Cardiac muscle cell (in vitro differentiated cells and primary cell): ENCODE measurements at regions not wholly inside any gene's neighbourhood (a gene's known extent, or its start where the extent isn't known, plus 50 kb on each side); places are given as distances from the start of the nearest gene placed in this dataset.

Experiments
- DNase-seq, 2 donors: peaks; one replicate each; pipeline versions ENCODE4 v3.0.0 to v3.0.0-alpha.2; 2010 to 2017; ENCODE audit warnings: low read depth in 1 of 2, low spot score in 1 of 2
- H3K27ac ChIP-seq: fragments of 200-600 bp; sonication (generic); 2 replicates; pipeline ENCODE4 v1.5.1; 2016
- H3K27me3 ChIP-seq: fragments of 200-600 bp; sonication (generic); 2 replicates; pipeline ENCODE4 v1.6.0; 2016; ENCODE audit warnings: control low read depth
- H3K36me3 ChIP-seq: fragments of 200-600 bp; sonication (generic); 2 replicates; pipeline ENCODE4 v1.5.1; 2016; ENCODE audit warnings: control low read depth
- H3K4me1 ChIP-seq: fragments of 200-600 bp; sonication (generic); 2 replicates; pipeline ENCODE4 v1.8.1; 2017; ENCODE audit warnings: low read depth, mild to moderate bottlenecking, mixed run types
- H3K4me3 ChIP-seq: fragments of 200-600 bp; sonication (generic); 2 replicates; pipeline ENCODE4 v1.5.1; 2016; ENCODE audit warnings: mild to moderate bottlenecking
- H3K9me3 ChIP-seq: fragments of 200-600 bp; sonication (generic); 2 replicates; pipeline ENCODE4 v1.5.1; 2017; ENCODE audit warnings: low read depth, mild to moderate bottlenecking, control low read depth
- CTCF ChIP-seq: IDR thresholded peaks from 2 replicates; pipeline ENCODE4 v1.5.1; 2012; ENCODE audit warnings: low read depth, mild to moderate bottlenecking, low read length

DNA sequence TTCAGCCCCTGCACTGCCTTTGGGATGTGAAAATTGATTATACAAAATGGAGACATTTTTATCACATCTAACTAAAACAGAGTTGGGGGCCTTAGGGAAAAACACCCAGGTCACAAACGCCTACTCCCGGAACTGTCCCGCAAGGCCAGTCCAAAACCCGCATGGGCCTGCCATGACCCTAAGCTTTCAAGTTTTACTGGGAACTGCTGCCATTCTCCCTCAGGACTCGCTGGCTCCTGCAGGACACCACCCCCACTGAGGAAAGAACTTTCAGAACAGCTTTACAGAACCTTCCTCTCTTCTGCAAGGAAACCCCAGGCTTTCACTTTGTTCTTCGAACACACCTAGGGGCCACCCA, 320.4 kb upstream of the HS6ST1 start:
- H3K27ac ChIP-seq = no peak overlapping the region
- H3K27me3 ChIP-seq = peaks cover 24% of the 10 kb centered on the region
- no peak for DNase-seq
- TF ChIP-seq CTCF = no peak
- no peak overlapping the region for H3K4me3 ChIP-seq
- no peaks in the 10 kb centered on the region for H3K36me3 ChIP-seq
- no peaks in the 10 kb centered on the region for H3K9me3 ChIP-seq
- no peaks in the 10 kb centered on the region for H3K4me1 ChIP-seq

GRCh38 chr2:128639693-128640092, 321.0 kb upstream of the HS6ST1 start:
- Histone ChIP-seq H3K36me3 (no peaks in the 10 kb centered on the region), H3K4me1 (no peaks in the 10 kb centered on the region), H3K27ac (no peak overlapping the region), H3K9me3 (no peaks in the 10 kb centered on the region), H3K4me3 (no peak overlapping the region), H3K27me3 (peaks cover 24% of the 10 kb centered on the region)
- no peak for TF ChIP-seq CTCF
- DNase-seq = no peak

GRCh38 chr2:128640166-128640844, 321.6 kb upstream of the HS6ST1 start:
- TF ChIP-seq CTCF = no peak
- no peak for DNase-seq

DNA sequence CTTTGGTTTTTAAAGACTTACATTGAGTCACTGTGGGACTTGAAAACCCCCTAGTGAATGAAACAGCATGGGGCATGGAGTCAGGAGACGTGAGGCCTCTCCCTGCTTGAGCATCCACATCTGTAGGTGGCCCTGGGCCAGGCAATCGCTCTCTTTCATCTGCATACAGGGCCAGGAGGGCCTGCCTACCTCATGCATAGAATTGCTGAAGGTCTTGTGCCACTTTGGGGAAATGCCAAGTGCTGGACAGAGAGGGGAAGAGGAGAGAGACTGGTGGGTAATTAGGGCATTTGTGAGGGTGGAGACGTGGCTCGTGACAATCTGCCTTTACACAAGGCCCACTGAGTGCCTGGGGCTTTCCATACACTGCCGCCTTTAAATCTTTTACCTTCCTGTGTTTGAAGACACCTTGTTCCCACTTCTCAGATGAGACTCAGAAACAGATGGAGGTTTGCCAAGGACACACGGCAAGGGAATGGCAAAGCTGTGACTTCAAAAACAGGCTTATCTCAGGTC, 322.2 kb upstream of the HS6ST1 start:
- no peak for DNase-seq
- no peaks in the 10 kb centered on the region for H3K36me3 ChIP-seq
- H3K9me3 ChIP-seq = no peaks in the 10 kb centered on the region
- no peaks in the 10 kb centered on the region for H3K4me1 ChIP-seq
- H3K4me3 ChIP-seq = no peak overlapping the region
- H3K27me3 ChIP-seq = peaks cover 24% of the 10 kb centered on the region
- no peak for TF ChIP-seq CTCF
- H3K27ac ChIP-seq = no peak overlapping the region

More at GRCh38 chr2:128640166-128640844, 321.6 kb upstream of the HS6ST1 start:
- Histone ChIP-seq H3K36me3 (no peaks in the 10 kb centered on the region), H3K4me1 (no peaks in the 10 kb centered on the region), H3K4me3 (no peak overlapping the region), H3K27me3 (peaks cover 24% of the 10 kb centered on the region), H3K27ac (no peak overlapping the region), H3K9me3 (no peaks in the 10 kb centered on the region)

GRCh38 chr2:128641421-128642080, 322.9 kb upstream of the HS6ST1 start:
- Histone ChIP-seq H3K4me1 (no peaks in the 10 kb centered on the region), H3K4me3 (no peak overlapping the region), H3K27me3 (peaks cover 24% of the 10 kb centered on the region), H3K27ac (no peak overlapping the region), H3K9me3 (no peaks in the 10 kb centered on the region), H3K36me3 (no peaks in the 10 kb centered on the region)
- TF ChIP-seq CTCF = no peak
- no peak for DNase-seq
